Uterus (tissue), 2 donors: ENCODE measurements at regions not wholly inside any gene's neighbourhood (a gene's known extent, or its start where the extent isn't known, plus 50 kb on each side); places are given as distances from the start of the nearest gene placed in this dataset.

ENCODE experiments used
- POLR2A ChIP-seq, 2 donors: fragments of 450-650 bp; IDR thresholded peaks; one replicate each; pipeline ENCODE4 v1.6.1; 2016; ENCODE audit warnings: antibody characterized with exemption in 2 of 2, mild to moderate bottlenecking in 1 of 2, moderate library complexity in 1 of 2
- TF ChIP-seq, protein P1 (sequence below), 4 experiments: fragments of 200-600 bp in 2 of 4; fragments of 450-650 bp in 2 of 4; sonication (generic) in 2 of 4; IDR thresholded peaks; one replicate each; pipeline ENCODE4 v1.5.1; 2016 to 2019; ENCODE audit warnings: antibody characterized with exemption in 4 of 4, mild to moderate bottlenecking in 2 of 4, moderate library complexity in 1 of 4

DNA sequence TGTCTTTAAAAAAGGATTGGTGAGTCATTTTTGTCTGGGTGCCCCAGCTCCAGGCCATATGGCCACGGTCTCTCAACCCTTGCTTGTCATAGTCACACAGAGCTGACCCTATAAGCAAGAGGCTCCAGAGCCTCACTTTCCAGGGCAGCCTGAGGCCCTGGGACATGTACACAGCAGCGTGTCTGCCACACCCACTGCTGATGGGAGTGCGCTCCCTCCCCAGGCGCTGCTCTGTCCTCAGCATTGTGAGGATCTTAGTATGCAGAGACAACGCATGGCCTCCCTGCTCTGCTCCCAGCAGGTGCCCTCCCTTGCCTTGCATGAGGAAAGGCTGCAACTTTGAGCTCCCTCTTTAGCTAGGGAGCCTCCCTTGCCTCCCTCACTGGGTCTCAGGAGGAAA lies 80.8 kb upstream of the CRHR1 start:
- TF ChIP-seq, protein P1, sequence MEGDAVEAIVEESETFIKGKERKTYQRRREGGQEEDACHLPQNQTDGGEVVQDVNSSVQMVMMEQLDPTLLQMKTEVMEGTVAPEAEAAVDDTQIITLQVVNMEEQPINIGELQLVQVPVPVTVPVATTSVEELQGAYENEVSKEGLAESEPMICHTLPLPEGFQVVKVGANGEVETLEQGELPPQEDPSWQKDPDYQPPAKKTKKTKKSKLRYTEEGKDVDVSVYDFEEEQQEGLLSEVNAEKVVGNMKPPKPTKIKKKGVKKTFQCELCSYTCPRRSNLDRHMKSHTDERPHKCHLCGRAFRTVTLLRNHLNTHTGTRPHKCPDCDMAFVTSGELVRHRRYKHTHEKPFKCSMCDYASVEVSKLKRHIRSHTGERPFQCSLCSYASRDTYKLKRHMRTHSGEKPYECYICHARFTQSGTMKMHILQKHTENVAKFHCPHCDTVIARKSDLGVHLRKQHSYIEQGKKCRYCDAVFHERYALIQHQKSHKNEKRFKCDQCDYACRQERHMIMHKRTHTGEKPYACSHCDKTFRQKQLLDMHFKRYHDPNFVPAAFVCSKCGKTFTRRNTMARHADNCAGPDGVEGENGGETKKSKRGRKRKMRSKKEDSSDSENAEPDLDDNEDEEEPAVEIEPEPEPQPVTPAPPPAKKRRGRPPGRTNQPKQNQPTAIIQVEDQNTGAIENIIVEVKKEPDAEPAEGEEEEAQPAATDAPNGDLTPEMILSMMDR (IDR thresholded peaks at IDR 0.05) = no peak
- TF ChIP-seq POLR2A (IDR thresholded peaks at IDR 0.05) = no peak
